HEK293T (cell line): ENCODE measurements at regions not wholly inside any gene's neighbourhood (a gene's known extent, or its start where the extent isn't known, plus 50 kb on each side); places are given as distances from the start of the nearest gene placed in this dataset.

Experiments used
- FOXK2 ChIP-seq: fragments of 450-650 bp; IDR thresholded peaks from 2 replicates; pipeline ENCODE4 v1.6.1; 2016; ENCODE audit warnings: mild to moderate bottlenecking
- FOXM1 ChIP-seq: fragments of 450-650 bp; IDR thresholded peaks from 2 replicates; pipeline ENCODE4 v1.6.1; 2017; ENCODE audit warnings: mild to moderate bottlenecking, borderline replicate concordance
- LEF1 ChIP-seq: fragments of 450-650 bp; IDR thresholded peaks from 2 replicates; pipeline ENCODE4 v1.6.1; 2017; ENCODE audit warnings: mild to moderate bottlenecking, borderline replicate concordance
- NFRKB ChIP-seq: fragments of 450-650 bp; IDR thresholded peaks from 2 replicates; pipeline ENCODE4 v1.6.1; 2016; ENCODE audit warnings: mild to moderate bottlenecking, moderate library complexity
- SUZ12 ChIP-seq: fragments of 450-650 bp; IDR thresholded peaks from 2 replicates; pipeline ENCODE4 v1.6.1; 2016; ENCODE audit warnings: mild to moderate bottlenecking
- TARDBP ChIP-seq: fragments of 450-650 bp; IDR thresholded peaks from 2 replicates; pipeline ENCODE4 v1.6.1; 2016

DNA sequence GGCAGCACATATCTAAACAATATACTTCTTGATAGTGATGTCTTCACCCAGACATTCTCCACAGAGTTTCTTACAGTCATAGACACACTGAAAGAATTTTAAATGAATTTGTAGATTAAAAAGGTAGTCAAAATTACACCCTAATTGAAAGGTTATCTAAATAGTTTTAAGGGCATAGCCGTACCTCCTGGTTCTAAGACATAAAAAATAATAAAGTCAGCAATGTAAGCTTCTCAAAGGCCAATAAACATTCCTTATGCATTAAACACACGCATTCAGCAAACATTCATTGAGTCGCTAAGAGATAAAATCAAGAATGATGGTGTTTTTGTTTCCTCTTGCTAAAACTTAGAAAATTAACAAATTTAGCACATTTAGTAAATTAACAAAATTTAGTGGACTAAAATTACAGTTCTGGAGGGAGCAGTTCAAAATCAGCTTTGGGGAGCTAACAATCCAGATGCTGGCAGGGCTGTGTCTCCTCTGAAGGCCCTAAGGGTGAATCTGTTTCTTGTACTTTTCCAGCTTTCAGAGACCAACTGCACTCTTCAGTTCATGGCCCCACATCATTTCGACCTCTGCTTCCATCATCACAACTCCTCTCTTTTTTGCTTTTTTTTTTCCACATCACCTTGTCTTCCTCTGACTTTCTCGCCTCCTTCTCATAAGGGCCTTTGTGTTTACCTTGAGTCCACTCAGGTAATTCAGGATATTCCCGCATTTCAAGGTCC is 516.5 kb downstream of the DNAH5 start:
- TF ChIP-seq FOXM1 (no peak), TARDBP (no peak), SUZ12 (no peak), NFRKB (no peak), FOXK2 (no peak), LEF1 (no peak)
